ENCODE measurements at regions not wholly inside any gene's neighbourhood (a gene's known extent, or its start where the extent isn't known, plus 50 kb on each side); places are given as distances from the start of the nearest gene placed in this dataset.

DNA sequence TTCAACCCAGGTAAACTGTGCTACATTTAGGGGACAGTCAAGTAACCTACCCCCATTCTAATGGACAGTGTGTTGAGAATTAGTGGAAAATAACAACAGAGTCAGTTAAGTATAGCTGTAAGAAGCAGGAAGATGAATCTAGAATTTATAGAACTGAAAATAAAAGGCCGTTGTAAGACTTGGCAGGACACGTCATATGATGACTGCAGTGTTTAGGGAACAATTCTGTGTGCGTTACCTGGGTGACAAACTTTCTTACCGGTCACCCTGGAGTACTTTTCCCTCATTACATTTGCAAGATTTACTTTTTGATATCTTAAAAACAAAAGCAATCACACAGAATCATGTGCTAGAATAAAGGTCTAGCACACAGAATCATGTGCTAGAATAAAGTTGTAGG is 536.3 kb upstream of the ZNF717 start:
- TF ChIP-seq CTCF (conservative IDR thresholded peaks at IDR 0.05) (no peak), EZH2 (IDR thresholded peaks at IDR 0.05; ENCODE audit: low read depth) (no peak)

Data from PC-9 (cell line).